SK-MEL-5 (cell line): ENCODE measurements at regions not wholly inside any gene's neighbourhood (a gene's known extent, or its start where the extent isn't known, plus 50 kb on each side); places are given as distances from the start of the nearest gene placed in this dataset.
"Not testable (repeated sequence)": the region's sequence is repeated elsewhere in the genome, so short reads cannot be mapped to it uniquely, and the experiment has no call there.

Experiments used
- DNase-seq: peaks from one replicate; pipeline ENCODE4 v3.0.0-alpha.2; 2016; ENCODE audit warnings: low read depth, low spot score
- in situ Hi-C: cut with HindIII; loops from 2 replicates; pipeline ENCODE4 v1.10.0; 2016; ENCODE audit warnings: low sequenced_read_pairs, high pct_unique_total_duplicates, low pct_unique_long_range_greater_than_20kb

- DNase-seq: no peak
- in situ Hi-C loops: no loop called here
Observed at GRCh38 chr1:30660241-30660640, 63.1 kb downstream of the MATN1 start.

GRCh38 chr1:30659702-30660101, 63.7 kb downstream of the MATN1 start:
- in situ Hi-C loops: no loop called here
- no peak for DNase-seq

DNA sequence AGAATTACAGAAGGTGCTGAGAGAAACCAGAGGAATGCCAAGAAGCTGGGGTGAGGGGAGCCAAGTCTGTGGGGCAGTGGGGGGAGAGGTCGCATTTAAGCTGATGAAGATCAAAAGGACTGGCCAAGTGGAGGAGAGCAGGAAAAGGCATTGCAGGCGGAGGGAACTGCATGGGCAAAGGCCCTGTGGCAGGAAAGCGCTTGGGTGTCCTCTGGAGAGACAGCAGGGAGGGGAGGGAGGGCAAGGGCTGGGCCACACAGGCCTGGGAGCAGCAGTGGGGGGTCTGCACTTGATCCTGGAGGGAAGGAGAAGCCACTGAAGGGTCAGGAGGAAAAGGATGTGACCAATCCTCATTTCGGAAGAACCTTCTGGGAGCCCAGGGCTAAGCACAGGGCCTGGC, 65.0 kb downstream of the MATN1 start:
- DNase-seq, in situ Hi-C loops: not testable (repeated sequence)

- in situ Hi-C loops: no loop called here
- DNase-seq: no peak
Observed at GRCh38 chr1:30658014-30658336, 65.4 kb downstream of the MATN1 start.

DNA sequence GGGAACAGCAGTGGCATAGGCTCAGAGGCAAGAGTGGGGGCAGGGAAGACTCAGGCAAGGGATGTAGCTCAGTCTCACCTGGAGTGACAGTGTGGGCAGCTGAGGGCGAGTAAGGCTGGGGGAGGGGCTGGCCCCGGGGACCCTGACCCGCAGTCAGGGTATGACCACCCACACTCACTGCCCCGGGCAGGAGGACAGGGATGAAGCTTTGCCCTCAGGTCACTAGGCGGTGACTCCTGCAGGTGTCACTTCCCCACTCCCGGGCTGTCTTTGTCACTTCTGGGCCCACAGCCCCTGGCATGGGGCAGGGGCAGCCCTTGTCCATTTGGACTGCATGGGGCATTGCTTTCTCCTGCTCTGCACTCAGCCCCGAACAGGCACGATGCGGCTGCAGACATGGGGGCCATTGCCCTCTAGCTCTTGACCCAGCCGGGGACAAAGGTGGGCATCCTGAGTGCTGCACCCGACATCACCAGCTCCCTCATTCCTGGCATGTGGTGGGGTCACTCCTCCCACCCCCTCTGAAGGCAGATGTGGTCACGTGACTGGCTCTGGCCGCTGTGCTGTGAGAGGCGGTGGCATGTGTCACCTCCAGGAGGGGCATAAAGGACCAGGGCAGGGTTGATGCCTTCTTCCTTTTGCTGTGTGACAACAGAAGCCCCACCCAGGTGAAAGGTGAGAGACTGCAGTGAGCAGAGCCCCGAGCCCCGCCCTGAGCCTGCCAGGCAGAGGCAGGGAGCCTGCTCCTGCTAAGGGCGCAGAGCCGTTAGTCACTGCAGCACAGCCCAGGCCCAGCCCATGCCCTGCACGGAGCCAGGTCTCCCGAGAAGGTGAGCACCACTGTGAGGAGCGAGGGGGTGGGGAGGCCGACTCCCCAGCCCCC, 66.0 kb downstream of the MATN1 start:
- no peak for DNase-seq
- in situ Hi-C loops: no loop called here

DNA sequence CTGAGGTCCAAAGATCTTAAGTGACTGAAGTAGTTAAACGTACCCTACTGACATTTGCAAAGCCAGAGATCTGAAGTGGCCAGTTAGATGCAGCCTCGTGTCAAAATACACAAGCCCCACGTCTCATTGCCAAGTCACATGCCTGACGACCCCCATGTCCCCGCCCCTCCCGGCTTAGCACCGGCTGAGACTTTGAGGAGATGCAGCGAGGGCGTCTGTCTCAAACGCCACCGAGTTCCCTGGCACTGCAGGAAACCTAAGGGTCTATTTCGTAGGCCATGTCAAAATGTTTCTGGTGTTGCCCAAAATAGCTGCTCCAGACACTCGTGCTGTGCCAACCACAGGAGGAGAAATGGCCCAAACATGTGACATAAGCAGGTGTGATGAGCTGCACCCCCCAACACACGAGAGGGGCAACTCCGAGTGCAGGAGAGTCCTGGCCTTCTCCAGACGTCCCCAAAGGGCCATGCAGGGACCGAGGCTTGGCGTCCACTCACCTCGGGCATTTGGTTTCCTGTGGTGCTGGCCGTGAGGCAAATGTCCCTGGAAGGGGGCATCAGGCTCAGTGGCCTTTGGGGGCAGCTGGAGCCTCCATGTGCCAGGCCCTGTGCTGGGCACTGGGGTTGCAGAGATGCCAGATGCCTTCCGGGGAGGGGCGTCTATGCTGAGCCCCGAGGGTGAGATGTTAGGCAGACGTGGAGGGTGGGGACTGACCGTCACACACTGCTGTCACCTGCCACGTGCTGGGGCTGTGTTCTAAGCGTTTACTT, 67.0 kb downstream of the MATN1 start:
- no peak for DNase-seq
- in situ Hi-C loops: no loop called here

DNA sequence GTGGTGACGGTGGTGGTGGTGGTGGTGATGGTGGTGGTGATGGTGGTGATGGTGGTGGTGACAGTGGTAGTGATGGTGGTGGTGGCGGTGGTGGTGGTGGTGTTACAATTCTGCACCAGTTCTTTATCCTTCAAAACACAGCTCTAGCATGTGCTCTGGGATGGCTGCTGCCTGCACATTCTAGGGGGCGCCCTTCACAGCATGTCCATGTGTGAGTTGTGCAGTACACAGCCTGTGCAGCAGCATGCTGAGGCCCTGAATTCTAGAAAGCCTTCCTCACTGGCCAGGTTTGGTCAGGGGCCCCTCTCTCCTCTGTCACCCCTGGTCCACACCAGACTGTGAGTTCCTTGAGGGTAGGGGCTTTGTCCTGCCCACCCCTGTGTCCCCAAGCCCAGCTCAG, 67.7 kb downstream of the MATN1 start:
- in situ Hi-C loops: no loop called here
- DNase-seq: no peak

- no peak for DNase-seq
- in situ Hi-C loops: no loop called here
Observed at GRCh38 chr1:30654188-30654587, 69.2 kb downstream of the MATN1 start.

DNA sequence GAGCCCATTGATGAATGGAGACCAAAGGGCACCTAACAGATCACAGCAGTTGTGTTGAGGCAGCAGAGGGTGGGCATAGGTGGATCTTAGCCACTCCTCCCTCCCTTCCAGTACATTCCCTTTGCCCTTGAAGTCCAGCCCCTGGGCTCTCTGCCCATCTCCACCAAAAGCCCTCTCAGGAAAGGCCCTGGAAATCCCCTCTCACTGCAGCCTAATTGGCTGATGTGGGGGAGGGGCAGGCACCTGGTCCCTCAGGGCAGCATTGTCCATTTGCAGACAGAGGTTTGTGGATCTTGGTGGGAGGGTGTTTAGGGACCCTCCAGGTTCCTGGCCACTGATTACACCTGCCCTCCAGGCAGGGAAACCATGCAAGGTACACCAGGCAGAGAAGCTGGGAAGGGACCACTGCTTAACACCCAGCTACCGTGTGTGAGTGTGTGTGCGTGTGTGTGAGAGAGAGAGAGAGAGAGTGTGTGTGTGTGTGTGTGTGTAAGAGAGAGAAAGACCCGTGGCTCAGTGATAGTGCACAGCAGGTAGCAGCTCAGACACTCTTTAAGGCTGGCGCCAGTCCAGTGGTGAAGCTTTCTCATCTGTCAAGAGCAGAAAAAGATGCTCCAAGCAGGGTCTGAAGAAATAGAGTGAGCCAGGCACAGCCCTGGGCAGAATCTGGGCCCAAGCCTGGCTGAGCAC, 71.1 kb downstream of the MATN1 start:
- no peak for DNase-seq
- in situ Hi-C loops: no loop called here

GRCh38 chr1:30651395-30651794, 72.0 kb downstream of the MATN1 start:
- DNase-seq, in situ Hi-C loops: not testable (repeated sequence)

- DNase-seq: no peak
- in situ Hi-C loops: no loop called here
Observed at GRCh38 chr1:30650968-30651320, 72.4 kb downstream of the MATN1 start.

- DNase-seq: no peak
- in situ Hi-C loops: no loop called here
Observed at GRCh38 chr1:30650038-30650967, 73.1 kb downstream of the MATN1 start.

- in situ Hi-C loops: no loop called here
- no peak for DNase-seq
Observed at GRCh38 chr1:30649321-30649991, 73.9 kb downstream of the MATN1 start.

GRCh38 chr1:30648408-30649000, 74.9 kb downstream of the MATN1 start:
- peak; percentile 4 for DNase-seq
- in situ Hi-C loops: no loop called here

DNA sequence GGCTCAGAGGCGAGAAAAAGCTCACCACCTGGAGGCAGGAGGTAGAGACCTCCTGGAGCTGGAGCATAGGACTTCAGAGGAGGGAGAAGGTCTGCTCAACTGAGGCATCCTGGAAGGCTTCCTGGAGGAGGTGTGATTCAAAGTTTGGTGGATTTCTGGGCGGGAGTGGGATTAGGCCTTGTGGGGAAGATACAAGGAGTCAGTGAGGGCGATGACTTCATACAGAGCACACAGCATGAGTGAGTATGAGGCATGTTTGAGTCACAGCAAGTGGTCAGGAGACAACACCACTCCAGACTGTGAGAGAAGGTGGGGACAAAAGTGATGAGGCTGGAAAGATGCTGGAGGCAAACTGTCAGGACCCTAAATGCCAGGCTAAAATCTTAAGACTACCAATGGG, 77.6 kb downstream of the MATN1 start:
- in situ Hi-C loops: no loop called here
- no peak for DNase-seq

GRCh38 chr1:30642391-30643120, 80.8 kb downstream of the MATN1 start:
- DNase-seq: no peak
- in situ Hi-C loops: no loop called here
